IPS DF 6.9 (cell line): ENCODE measurements at regions not wholly inside any gene's neighbourhood (a gene's known extent, or its start where the extent isn't known, plus 50 kb on each side); places are given as distances from the start of the nearest gene placed in this dataset.

ENCODE experiments used
- DNase-seq: peaks from one replicate; pipeline ENCODE4 v3.0.0-alpha.2; 2013; ENCODE audit warnings: low read depth, low spot score
- H3K27ac ChIP-seq: one replicate; pipeline ENCODE4 v1.5.1; 2013; ENCODE audit warnings: low read length, control low read depth
- H3K27me3 ChIP-seq: 2 replicates; pipeline ENCODE4 v1.6.1; 2013; ENCODE audit warnings: mild to moderate bottlenecking, low read length; ENCODE audit not compliant: control insufficient read depth, insufficient read depth
- H3K36me3 ChIP-seq: 2 replicates; pipeline ENCODE4 v1.6.1; 2013; ENCODE audit warnings: low read length; ENCODE audit not compliant: control insufficient read depth, insufficient read depth
- H3K4me1 ChIP-seq: 2 replicates; pipeline ENCODE4 v1.6.1; 2013; ENCODE audit warnings: low read length; ENCODE audit not compliant: control insufficient read depth, insufficient read depth
- H3K4me3 ChIP-seq: 2 replicates; pipeline ENCODE4 v1.5.1; 2013; ENCODE audit warnings: mild to moderate bottlenecking, low read length
- H3K9me3 ChIP-seq: 2 replicates; pipeline ENCODE4 v1.6.1; 2013; ENCODE audit warnings: low read length, inconsistent platforms; ENCODE audit not compliant: control insufficient read depth, insufficient read depth
- WGBS: extraction: QIAGEN DNeasy Blood & Tissue Kit; methylation state at CpG from one replicate; pipeline ENCODE4 v1.1.7; 2013; ENCODE audit warnings: mixed read lengths, missing lambda C conversion rate; ENCODE audit not compliant: insufficient read length, insufficient coverage; 5-methylcytosine and 5-hydroxymethylcytosine counted together

- no peak overlapping the region for H3K4me3 ChIP-seq
- H3K27me3 ChIP-seq = no peaks in the 10 kb centered on the region
- no peaks in the 10 kb centered on the region for H3K9me3 ChIP-seq
- H3K27ac ChIP-seq = no peak overlapping the region
- H3K4me1 ChIP-seq = no peaks in the 10 kb centered on the region
- no CpG with 5 or more reads among the region's 3 CpGs for WGBS
- no peak for DNase-seq
- H3K36me3 ChIP-seq = no peaks in the 10 kb centered on the region
These were observed 125.8 kb downstream of the NTMT2 start for GRCh38 chr1:170271430-170272161.

GRCh38 chr1:170273291-170274130, 127.8 kb downstream of the NTMT2 start:
- no peaks in the 10 kb centered on the region for H3K9me3 ChIP-seq
- no peaks in the 10 kb centered on the region for H3K4me1 ChIP-seq
- WGBS = no CpG with 5 or more reads among the region's 6 CpGs
- H3K27ac ChIP-seq = no peak overlapping the region
- no peaks in the 10 kb centered on the region for H3K27me3 ChIP-seq
- no peak for DNase-seq
- H3K4me3 ChIP-seq = no peak overlapping the region
- no peaks in the 10 kb centered on the region for H3K36me3 ChIP-seq

- Histone ChIP-seq H3K27me3 (no peaks in the 10 kb centered on the region), H3K4me1 (no peaks in the 10 kb centered on the region), H3K36me3 (no peaks in the 10 kb centered on the region), H3K27ac (no peak overlapping the region), H3K4me3 (no peak overlapping the region), H3K9me3 (no peaks in the 10 kb centered on the region)
- WGBS = no CpG with 5 or more reads among the region's 5 CpGs
- DNase-seq = no peak
These were observed 128.4 kb downstream of the NTMT2 start for GRCh38 chr1:170274131-170274501.

GRCh38 chr1:170277985-170278384, 132.2 kb downstream of the NTMT2 start:
- no peaks in the 10 kb centered on the region for H3K4me1 ChIP-seq
- H3K27ac ChIP-seq = no peak overlapping the region
- no peak for DNase-seq
- no peaks in the 10 kb centered on the region for H3K36me3 ChIP-seq
- WGBS = no CpG with 5 or more reads among the region's 2 CpGs
- H3K4me3 ChIP-seq = no peak overlapping the region
- H3K9me3 ChIP-seq = no peaks in the 10 kb centered on the region
- H3K27me3 ChIP-seq = no peaks in the 10 kb centered on the region

GRCh38 chr1:170284016-170284415, 138.3 kb downstream of the NTMT2 start:
- no CpG with 5 or more reads among the region's 3 CpGs for WGBS
- H3K4me1 ChIP-seq = no peaks in the 10 kb centered on the region

GRCh38 chr1:170284512-170284911, 138.8 kb downstream of the NTMT2 start:
- DNase-seq = no peak
- Histone ChIP-seq H3K9me3 (no peaks in the 10 kb centered on the region), H3K4me1 (no peaks in the 10 kb centered on the region), H3K27me3 (no peaks in the 10 kb centered on the region), H3K4me3 (no peak overlapping the region), H3K27ac (no peak overlapping the region), H3K36me3 (no peaks in the 10 kb centered on the region)
- no CpG with 5 or more reads among the region's 7 CpGs for whole genome bisulfite sequencing

More at GRCh38 chr1:170284016-170284415, 138.3 kb downstream of the NTMT2 start:
- no peaks in the 10 kb centered on the region for H3K9me3 ChIP-seq
- no peak overlapping the region for H3K27ac ChIP-seq
- no peak for DNase-seq
- no peaks in the 10 kb centered on the region for H3K36me3 ChIP-seq
- H3K4me3 ChIP-seq = no peak overlapping the region
- H3K27me3 ChIP-seq = no peaks in the 10 kb centered on the region

- H3K27ac ChIP-seq = no peak overlapping the region
- H3K27me3 ChIP-seq = no peaks in the 10 kb centered on the region
- no peaks in the 10 kb centered on the region for H3K9me3 ChIP-seq
- H3K36me3 ChIP-seq = no peaks in the 10 kb centered on the region
- WGBS = no CpG with 5 or more reads among the region's 5 CpGs
- no peak for DNase-seq
- no peaks in the 10 kb centered on the region for H3K4me1 ChIP-seq
- no peak overlapping the region for H3K4me3 ChIP-seq
These were observed 139.2 kb downstream of the NTMT2 start for GRCh38 chr1:170284951-170285350.

- WGBS = no CpG with 5 or more reads among the region's 3 CpGs
- DNase-seq = no peak
- Histone ChIP-seq H3K27ac (no peak overlapping the region), H3K4me3 (no peak overlapping the region), H3K4me1 (no peaks in the 10 kb centered on the region), H3K36me3 (no peaks in the 10 kb centered on the region), H3K27me3 (no peaks in the 10 kb centered on the region), H3K9me3 (no peaks in the 10 kb centered on the region)
These were observed 142.4 kb downstream of the NTMT2 start for GRCh38 chr1:170288155-170288554.

- Histone ChIP-seq H3K27ac (no peak overlapping the region), H3K4me3 (no peak overlapping the region), H3K4me1 (no peaks in the 10 kb centered on the region), H3K9me3 (no peaks in the 10 kb centered on the region), H3K27me3 (no peaks in the 10 kb centered on the region), H3K36me3 (no peaks in the 10 kb centered on the region)
- no CpG with 5 or more reads among the region's 1 CpG for WGBS
- no peak for DNase-seq
These were observed 144.5 kb downstream of the NTMT2 start for GRCh38 chr1:170290276-170290675.

GRCh38 chr1:170290991-170291390, 145.2 kb downstream of the NTMT2 start:
- Histone ChIP-seq H3K36me3 (no peaks in the 10 kb centered on the region), H3K9me3 (no peaks in the 10 kb centered on the region), H3K27ac (no peak overlapping the region), H3K27me3 (no peaks in the 10 kb centered on the region), H3K4me3 (no peak overlapping the region), H3K4me1 (no peaks in the 10 kb centered on the region)
- WGBS = no CpG with 5 or more reads among the region's 1 CpG
- DNase-seq = no peak
